ENCODE measurements at regions not wholly inside any gene's neighbourhood (a gene's known extent, or its start where the extent isn't known, plus 50 kb on each side); places are given as distances from the start of the nearest gene placed in this dataset.
A peak's percentile ranks its signal among the peaks of the same experiment; 100 is the strongest.

GRCh38 chr7:33720870-33721269, 184.5 kb upstream of the BMPER start:
- Mint-ChIP-seq H3K27ac (ENCODE audit: unreplicated experiment) (no peak overlapping the region), H3K36me3 (ENCODE audit: unreplicated experiment) (no peaks in the 10 kb centered on the region), H3K4me3 (ENCODE audit: unreplicated experiment) (no peak overlapping the region), H3K4me1 (ENCODE audit: unreplicated experiment) (peaks cover 13% of the 10 kb centered on the region), H3K27me3 (ENCODE audit: unreplicated experiment) (peaks cover 2% of the 10 kb centered on the region), H3K9me3 (ENCODE audit: unreplicated experiment) (peaks cover 5% of the 10 kb centered on the region)
- no peak for DNase-seq (ENCODE audit: extremely low spot score, unreplicated experiment)
- TF ChIP-seq CTCF (IDR thresholded peaks at IDR 0.05), result no peak

DNA sequence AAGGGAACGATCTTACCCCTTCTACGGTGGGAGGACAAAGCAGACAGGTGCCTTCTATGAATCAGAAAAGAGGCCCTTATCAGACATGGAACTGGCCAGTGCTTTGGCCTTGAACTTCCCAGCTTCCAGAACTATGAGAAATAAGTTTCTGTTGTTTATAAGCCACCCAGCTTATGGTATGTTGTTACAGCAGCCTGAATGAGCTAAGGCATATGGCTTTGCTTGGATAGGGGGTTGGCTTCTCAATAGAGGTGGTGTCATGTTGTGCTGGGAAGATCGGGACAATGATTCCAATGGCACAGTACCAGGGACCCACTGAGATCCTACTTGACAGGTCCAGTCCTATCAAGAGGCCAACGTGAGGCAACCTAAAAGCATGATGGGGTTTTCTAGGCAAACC, 183.4 kb upstream of the BMPER start:
- peaks cover 2% of the 10 kb centered on the region for H3K27me3 Mint-ChIP-seq (ENCODE audit: unreplicated experiment)
- no peaks in the 10 kb centered on the region for H3K36me3 Mint-ChIP-seq (ENCODE audit: unreplicated experiment)
- no peak for TF ChIP-seq CTCF (IDR thresholded peaks at IDR 0.05)
- no peak overlapping the region for H3K4me3 Mint-ChIP-seq (ENCODE audit: unreplicated experiment)
- peaks cover 5% of the 10 kb centered on the region for H3K9me3 Mint-ChIP-seq (ENCODE audit: unreplicated experiment)
- H3K27ac Mint-ChIP-seq (ENCODE audit: unreplicated experiment), result no peak overlapping the region
- peaks cover 13% of the 10 kb centered on the region for H3K4me1 Mint-ChIP-seq (ENCODE audit: unreplicated experiment)
- no peak for DNase-seq (ENCODE audit: extremely low spot score, unreplicated experiment)

GRCh38 chr7:33722383-33723101, 182.8 kb upstream of the BMPER start:
- no peaks in the 10 kb centered on the region for H3K36me3 Mint-ChIP-seq (ENCODE audit: unreplicated experiment)
- H3K27me3 Mint-ChIP-seq (ENCODE audit: unreplicated experiment), result no peaks in the 10 kb centered on the region
- DNase-seq (ENCODE audit: extremely low spot score, unreplicated experiment), result peak; percentile 89
- H3K4me1 Mint-ChIP-seq (ENCODE audit: unreplicated experiment), result peaks cover 13% of the 10 kb centered on the region
- peak overlapping the region; percentile 57 for H3K27ac Mint-ChIP-seq (ENCODE audit: unreplicated experiment)
- H3K9me3 Mint-ChIP-seq (ENCODE audit: unreplicated experiment), result peaks cover 5% of the 10 kb centered on the region
- peak overlapping the region; percentile 22 for H3K4me3 Mint-ChIP-seq (ENCODE audit: unreplicated experiment)
- no peak for TF ChIP-seq CTCF (IDR thresholded peaks at IDR 0.05)

- Mint-ChIP-seq H3K9me3 (ENCODE audit: unreplicated experiment) (peaks cover 5% of the 10 kb centered on the region), H3K27me3 (ENCODE audit: unreplicated experiment) (no peaks in the 10 kb centered on the region), H3K4me3 (ENCODE audit: unreplicated experiment) (no peak overlapping the region), H3K4me1 (ENCODE audit: unreplicated experiment) (peaks cover 13% of the 10 kb centered on the region), H3K27ac (ENCODE audit: unreplicated experiment) (no peak overlapping the region), H3K36me3 (ENCODE audit: unreplicated experiment) (no peaks in the 10 kb centered on the region)
- no peak for DNase-seq (ENCODE audit: extremely low spot score, unreplicated experiment)
- TF ChIP-seq CTCF (IDR thresholded peaks at IDR 0.05), result no peak
Observed at GRCh38 chr7:33724201-33724600, 181.1 kb upstream of the BMPER start.

DNA sequence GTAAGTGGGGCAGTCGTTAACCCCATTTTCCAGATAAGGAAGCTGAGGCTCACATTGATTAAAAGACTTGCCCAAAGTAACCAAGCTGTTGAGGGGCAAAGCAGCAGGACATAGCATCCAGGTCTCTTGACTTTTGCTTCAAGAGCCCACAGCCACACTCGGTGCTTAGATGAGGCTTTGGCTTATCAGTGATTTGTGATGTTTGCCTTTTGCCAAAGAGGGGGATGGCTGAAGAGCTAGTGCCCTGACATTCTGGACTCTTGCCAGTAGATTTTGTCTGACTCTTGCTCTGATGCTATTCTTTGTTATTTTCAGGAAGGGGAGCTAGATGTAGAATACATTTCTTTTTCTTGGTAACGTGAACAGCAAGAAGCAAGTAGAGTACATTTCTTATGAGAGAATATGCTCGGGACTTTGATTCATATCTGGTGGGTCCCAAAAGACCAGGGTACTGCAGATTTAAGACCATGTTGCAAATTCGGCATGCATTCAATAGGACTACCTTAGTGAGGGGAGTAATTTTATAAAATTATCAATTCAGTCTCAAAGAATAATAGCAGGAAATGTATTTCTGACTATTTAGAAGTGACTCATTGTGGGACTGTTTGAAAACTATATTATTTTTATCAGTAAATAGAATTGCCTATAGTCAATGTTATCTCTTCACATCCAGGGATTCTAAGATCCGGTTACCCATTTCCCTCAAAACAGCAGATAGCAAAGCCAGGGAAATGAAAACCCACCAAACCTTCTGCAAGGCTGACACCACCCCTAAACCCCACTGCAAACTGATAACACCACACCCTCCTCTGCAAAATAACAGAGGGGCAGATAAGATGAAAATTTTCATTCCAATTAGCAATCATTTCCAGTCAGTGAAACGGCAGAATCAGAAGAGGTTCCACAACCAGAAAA, 180.0 kb upstream of the BMPER start:
- Mint-ChIP-seq H3K27ac (ENCODE audit: unreplicated experiment) (no peak overlapping the region), H3K4me1 (ENCODE audit: unreplicated experiment) (peaks cover 13% of the 10 kb centered on the region), H3K36me3 (ENCODE audit: unreplicated experiment) (no peaks in the 10 kb centered on the region), H3K4me3 (ENCODE audit: unreplicated experiment) (no peak overlapping the region), H3K27me3 (ENCODE audit: unreplicated experiment) (no peaks in the 10 kb centered on the region), H3K9me3 (ENCODE audit: unreplicated experiment) (peaks cover 2% of the 10 kb centered on the region)
- no peak for DNase-seq (ENCODE audit: extremely low spot score, unreplicated experiment)
- TF ChIP-seq CTCF (IDR thresholded peaks at IDR 0.05), result no peak
